Mesendoderm (in vitro differentiated cells): ENCODE measurements at regions not wholly inside any gene's neighbourhood (a gene's known extent, or its start where the extent isn't known, plus 50 kb on each side); places are given as distances from the start of the nearest gene placed in this dataset.

Source experiments
- DNase-seq: peaks from one replicate; pipeline ENCODE4 v3.0.0; 2013
- H2AK5ac ChIP-seq: 2 replicates; pipeline ENCODE4 v1.6.1; 2013; ENCODE audit warnings: low read length, inconsistent platforms
- H2BK120ac ChIP-seq: 2 replicates; pipeline ENCODE4 v1.6.1; 2013; ENCODE audit warnings: low read depth, mild to moderate bottlenecking, low read length, moderate library complexity, mixed read lengths
- H2BK15ac ChIP-seq: replicated peaks from 2 replicates; pipeline ENCODE4 v1.6.1; 2013; ENCODE audit warnings: low read depth, mild to moderate bottlenecking, moderate library complexity
- H2BK5ac ChIP-seq: 2 replicates; pipeline ENCODE4 v1.6.1; 2013; ENCODE audit warnings: low read length, inconsistent platforms
- H3K18ac ChIP-seq: 2 replicates; pipeline ENCODE4 v1.6.1; 2013; ENCODE audit warnings: mild to moderate bottlenecking, low read length, mixed read lengths
- H3K23ac ChIP-seq: one replicate; pipeline ENCODE4 v1.6.1; 2013; ENCODE audit warnings: low read length
- H3K27ac ChIP-seq: 2 replicates; pipeline ENCODE4 v1.5.1; 2013; ENCODE audit warnings: low read depth, mild to moderate bottlenecking, inconsistent platforms, low read length, moderate library complexity
- H3K27me3 ChIP-seq: 2 replicates; pipeline ENCODE4 v1.6.1; 2013; ENCODE audit warnings: low read length, control low read depth, mild to moderate bottlenecking, inconsistent platforms; ENCODE audit not compliant: insufficient read depth, poor library complexity
- H3K36me3 ChIP-seq: 2 replicates; pipeline ENCODE4 v1.6.1; 2013; ENCODE audit warnings: low read length, inconsistent platforms; ENCODE audit not compliant: control insufficient read depth, insufficient read depth
- H3K4ac ChIP-seq: one replicate; pipeline ENCODE4 v1.6.1; 2013; ENCODE audit warnings: low read depth, mild to moderate bottlenecking, low read length, moderate library complexity
- H3K4me1 ChIP-seq: 2 replicates; pipeline ENCODE4 v1.6.1; 2013; ENCODE audit warnings: low read depth, low read length, inconsistent platforms; ENCODE audit not compliant: control insufficient read depth
- H3K4me2 ChIP-seq: 2 replicates; pipeline ENCODE4 v1.6.1; 2013; ENCODE audit warnings: low read length
- H3K4me3 ChIP-seq: 2 replicates; pipeline ENCODE4 v1.5.1; 2013; ENCODE audit warnings: mild to moderate bottlenecking, low read length
- H3K56ac ChIP-seq: one replicate; pipeline ENCODE4 v1.6.1; 2013; ENCODE audit warnings: low read length
- H3K79me1 ChIP-seq: 2 replicates; pipeline ENCODE4 v1.6.1; 2013; ENCODE audit warnings: low read length, inconsistent platforms
- H3K79me2 ChIP-seq: 2 replicates; pipeline ENCODE4 v1.6.1; 2013; ENCODE audit warnings: mild to moderate bottlenecking, low read length; ENCODE audit not compliant: control insufficient read depth, insufficient read depth
- H3K9ac ChIP-seq: 2 replicates; pipeline ENCODE4 v1.6.1; 2013; ENCODE audit warnings: low read length, inconsistent platforms
- H4K5ac ChIP-seq: one replicate; pipeline ENCODE4 v1.6.1; 2013; ENCODE audit warnings: low read length
- H4K8ac ChIP-seq: one replicate; pipeline ENCODE4 v1.6.1; 2013; ENCODE audit warnings: low read depth, mild to moderate bottlenecking, control low read depth, low read length, moderate library complexity
- WGBS: extraction: QIAGEN DNeasy Blood & Tissue Kit; methylation state at CpG from one replicate; pipeline ENCODE4 v1.1.7; 2013; ENCODE audit warnings: low lambda C conversion rate, missing lambda C conversion rate; ENCODE audit not compliant: insufficient coverage; ENCODE audit errors: extremely low coverage; 5-methylcytosine and 5-hydroxymethylcytosine counted together

- Histone ChIP-seq H3K56ac (no peak overlapping the region), H3K23ac (no peak overlapping the region), H3K9ac (no peak overlapping the region), H3K79me2 (no peaks in the 10 kb centered on the region), H2BK5ac (no peak overlapping the region), H3K79me1 (no peaks in the 10 kb centered on the region), H3K4me3 (no peak overlapping the region), H2AK5ac (no peak overlapping the region), H3K4me1 (no peaks in the 10 kb centered on the region), H3K18ac (no peak overlapping the region), H4K8ac (no peak overlapping the region), H4K5ac (no peak overlapping the region), H3K27me3 (no peaks in the 10 kb centered on the region), H3K4ac (no peak overlapping the region), H3K27ac (no peak overlapping the region), H2BK15ac (no peak overlapping the region), H3K4me2 (no peak overlapping the region), H2BK120ac (no peak overlapping the region), H3K36me3 (no peaks in the 10 kb centered on the region)
- 100% methylated on average over 1 of the region's 5 CpGs for WGBS
- no peak for DNase-seq
Observed at GRCh38 chr6:155684416-155685196, 229.0 kb upstream of the NOX3 start.

- H3K27ac ChIP-seq = no peak overlapping the region
- no peak overlapping the region for H3K4me2 ChIP-seq
- no peak overlapping the region for H4K8ac ChIP-seq
- no peaks in the 10 kb centered on the region for H3K36me3 ChIP-seq
- no peak overlapping the region for H2BK15ac ChIP-seq
- no peaks in the 10 kb centered on the region for H3K4me1 ChIP-seq
- WGBS = no CpG with 5 or more reads among the region's 3 CpGs
- no peaks in the 10 kb centered on the region for H3K27me3 ChIP-seq
- H3K9ac ChIP-seq = no peak overlapping the region
- no peak overlapping the region for H3K18ac ChIP-seq
- no peak for DNase-seq
- H3K79me1 ChIP-seq = no peaks in the 10 kb centered on the region
- no peak overlapping the region for H2BK5ac ChIP-seq
- H3K56ac ChIP-seq = no peak overlapping the region
- no peaks in the 10 kb centered on the region for H3K79me2 ChIP-seq
- no peak overlapping the region for H3K4ac ChIP-seq
- no peak overlapping the region for H3K23ac ChIP-seq
- H3K4me3 ChIP-seq = no peak overlapping the region
- no peak overlapping the region for H2BK120ac ChIP-seq
- no peak overlapping the region for H4K5ac ChIP-seq
- no peak overlapping the region for H2AK5ac ChIP-seq
Observed at GRCh38 chr6:155678361-155678760, 222.7 kb upstream of the NOX3 start.

- Histone ChIP-seq H3K27ac (no peak overlapping the region), H3K79me1 (no peaks in the 10 kb centered on the region), H3K4ac (no peak overlapping the region), H3K4me3 (no peak overlapping the region), H4K5ac (no peak overlapping the region), H2AK5ac (no peak overlapping the region), H4K8ac (no peak overlapping the region), H3K18ac (no peak overlapping the region), H2BK120ac (no peak overlapping the region), H3K27me3 (no peaks in the 10 kb centered on the region), H3K4me2 (no peak overlapping the region), H3K23ac (no peak overlapping the region), H2BK5ac (no peak overlapping the region), H3K56ac (no peak overlapping the region), H3K36me3 (no peaks in the 10 kb centered on the region), H2BK15ac (no peak overlapping the region), H3K4me1 (no peaks in the 10 kb centered on the region), H3K9ac (no peak overlapping the region), H3K79me2 (no peaks in the 10 kb centered on the region)
- WGBS = no CpG with 5 or more reads among the region's 2 CpGs
- DNase-seq = peak; percentile 40
Observed at GRCh38 chr6:155676346-155676745, 220.7 kb upstream of the NOX3 start.

GRCh38 chr6:155670655-155671054 lies 215.0 kb upstream of the NOX3 start:
- H3K4me2 ChIP-seq = no peak overlapping the region
- peak; percentile 80 for DNase-seq
- no peak overlapping the region for H4K5ac ChIP-seq

GRCh38 chr6:155660251-155660977 lies 204.8 kb upstream of the NOX3 start:
- Histone ChIP-seq H3K56ac (no peak overlapping the region), H3K36me3 (no peaks in the 10 kb centered on the region), H3K79me1 (no peaks in the 10 kb centered on the region), H3K4me1 (no peaks in the 10 kb centered on the region), H3K4me3 (no peak overlapping the region), H3K9ac (no peak overlapping the region), H4K8ac (no peak overlapping the region), H2BK120ac (no peak overlapping the region), H3K18ac (no peak overlapping the region), H2AK5ac (no peak overlapping the region), H3K27me3 (no peaks in the 10 kb centered on the region), H2BK5ac (no peak overlapping the region), H3K4me2 (no peak overlapping the region), H3K27ac (no peak overlapping the region), H4K5ac (no peak overlapping the region), H2BK15ac (no peak overlapping the region), H3K79me2 (no peaks in the 10 kb centered on the region), H3K4ac (no peak overlapping the region), H3K23ac (no peak overlapping the region)
- WGBS = no CpG with 5 or more reads among the region's 6 CpGs
- peak; percentile 18 for DNase-seq

More at GRCh38 chr6:155670655-155671054, 215.0 kb upstream of the NOX3 start:
- Histone ChIP-seq H3K18ac (no peak overlapping the region), H3K79me2 (no peaks in the 10 kb centered on the region), H3K27ac (no peak overlapping the region), H3K36me3 (no peaks in the 10 kb centered on the region), H2BK15ac (no peak overlapping the region), H2AK5ac (no peak overlapping the region), H3K9ac (no peak overlapping the region), H3K4me3 (no peak overlapping the region), H2BK5ac (no peak overlapping the region), H2BK120ac (no peak overlapping the region), H3K27me3 (no peaks in the 10 kb centered on the region), H3K79me1 (no peaks in the 10 kb centered on the region), H4K8ac (no peak overlapping the region), H3K23ac (no peak overlapping the region), H3K56ac (no peak overlapping the region), H3K4me1 (no peaks in the 10 kb centered on the region), H3K4ac (no peak overlapping the region)
- WGBS = no CpG with 5 or more reads among the region's 2 CpGs
